ENCODE measurements at regions not wholly inside any gene's neighbourhood (a gene's known extent, or its start where the extent isn't known, plus 50 kb on each side); places are given as distances from the start of the nearest gene placed in this dataset.

DNA sequence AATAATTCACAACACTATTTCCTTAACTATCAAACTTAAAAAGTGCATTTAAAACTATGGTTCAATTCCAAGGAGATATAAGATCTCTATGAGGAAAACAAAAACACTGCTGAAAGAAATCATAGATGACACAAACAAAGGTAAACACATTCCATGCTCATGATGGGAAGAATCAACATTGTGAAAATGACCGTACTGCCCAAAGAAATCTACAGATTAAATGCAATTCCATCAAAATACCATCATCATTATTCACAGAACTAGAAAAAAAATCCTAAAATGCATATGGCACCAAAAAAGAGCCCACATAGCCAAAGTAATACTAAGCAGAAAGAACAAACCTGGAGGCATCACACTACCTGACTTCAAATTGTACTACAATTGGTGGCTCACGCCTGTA, 159.9 kb upstream of the EEPD1 start:
- no peak for DNase-seq
- Histone ChIP-seq H3K36me3 (no peaks in the 10 kb centered on the region), H3K27me3 (replicated peaks in 1 of 7) (no peaks in the 10 kb centered on the region), H3K27ac (no peak overlapping the region), H3K4me3 (no peak overlapping the region), H3K9me3 (no peaks in the 10 kb centered on the region), H3K4me1 (no peaks in the 10 kb centered on the region)
- TF ChIP-seq, protein P1, sequence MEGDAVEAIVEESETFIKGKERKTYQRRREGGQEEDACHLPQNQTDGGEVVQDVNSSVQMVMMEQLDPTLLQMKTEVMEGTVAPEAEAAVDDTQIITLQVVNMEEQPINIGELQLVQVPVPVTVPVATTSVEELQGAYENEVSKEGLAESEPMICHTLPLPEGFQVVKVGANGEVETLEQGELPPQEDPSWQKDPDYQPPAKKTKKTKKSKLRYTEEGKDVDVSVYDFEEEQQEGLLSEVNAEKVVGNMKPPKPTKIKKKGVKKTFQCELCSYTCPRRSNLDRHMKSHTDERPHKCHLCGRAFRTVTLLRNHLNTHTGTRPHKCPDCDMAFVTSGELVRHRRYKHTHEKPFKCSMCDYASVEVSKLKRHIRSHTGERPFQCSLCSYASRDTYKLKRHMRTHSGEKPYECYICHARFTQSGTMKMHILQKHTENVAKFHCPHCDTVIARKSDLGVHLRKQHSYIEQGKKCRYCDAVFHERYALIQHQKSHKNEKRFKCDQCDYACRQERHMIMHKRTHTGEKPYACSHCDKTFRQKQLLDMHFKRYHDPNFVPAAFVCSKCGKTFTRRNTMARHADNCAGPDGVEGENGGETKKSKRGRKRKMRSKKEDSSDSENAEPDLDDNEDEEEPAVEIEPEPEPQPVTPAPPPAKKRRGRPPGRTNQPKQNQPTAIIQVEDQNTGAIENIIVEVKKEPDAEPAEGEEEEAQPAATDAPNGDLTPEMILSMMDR (IDR thresholded peaks at IDR 0.05 in 8 of 11, conservative IDR thresholded peaks at IDR 0.05 in 3 of 11): no peak
- no peak for TF ChIP-seq POLR2A (IDR thresholded peaks at IDR 0.05)
- TF ChIP-seq POLR2AphosphoS5 (IDR thresholded peaks at IDR 0.05): no peak
- WGBS, 5 donors: 89 to 97% (median 97%) methylated on average over 2 of the region's 2 CpGs
- intact Hi-C loops (cut with DNase I; ENCODE audit: low total_unique reads): no loop called here

DNA sequence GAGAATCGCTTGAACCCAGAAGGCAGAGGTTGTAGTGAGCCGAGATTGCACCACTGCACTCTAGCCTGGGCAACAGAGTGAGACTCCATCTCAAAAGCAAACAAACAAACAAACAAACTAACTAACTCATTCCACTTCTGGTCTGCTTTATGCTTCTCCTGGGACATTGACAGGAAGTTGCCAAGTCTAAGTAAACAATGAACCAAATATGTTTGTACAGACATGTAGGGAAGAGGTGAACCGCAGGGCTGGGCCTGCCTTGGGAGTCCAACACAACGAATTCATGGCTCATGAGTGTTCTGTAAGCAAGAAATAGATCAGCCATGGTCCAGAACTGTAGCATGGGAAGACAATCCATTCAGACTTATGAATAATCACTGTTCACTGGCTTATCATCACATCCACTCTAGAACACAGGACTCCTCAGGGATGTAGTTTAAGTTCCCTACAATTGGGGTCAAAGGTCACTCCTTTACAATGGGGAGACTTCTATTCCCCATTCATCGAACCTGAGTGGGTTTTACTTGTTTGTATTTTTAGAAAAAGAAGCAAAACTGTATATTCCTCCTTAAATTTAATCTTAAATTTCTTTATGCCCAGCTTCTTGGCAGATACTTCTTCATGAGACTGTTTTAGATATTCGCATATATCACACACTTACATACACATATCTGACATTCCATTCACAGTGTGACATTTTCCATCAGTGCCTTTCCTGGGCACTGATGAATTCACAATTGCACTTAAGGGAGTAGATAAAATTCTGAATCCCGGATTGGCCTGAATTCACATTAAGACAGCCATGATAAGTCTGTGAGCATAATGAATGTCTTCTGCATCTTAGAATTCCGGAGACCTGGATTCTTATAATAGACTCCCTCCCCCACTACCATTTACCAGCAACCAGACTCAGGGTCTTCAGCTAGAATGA, 159.1 kb upstream of the EEPD1 start:
- Histone ChIP-seq H3K4me3 (no peak overlapping the region), H3K27ac (no peak overlapping the region), H3K27me3 (replicated peaks in 1 of 7) (no peaks in the 10 kb centered on the region), H3K9me3 (no peaks in the 10 kb centered on the region), H3K36me3 (no peaks in the 10 kb centered on the region), H3K4me1 (no peaks in the 10 kb centered on the region)
- intact Hi-C loops (cut with DNase I; ENCODE audit: low total_unique reads): no loop called here
- TF ChIP-seq POLR2A (IDR thresholded peaks at IDR 0.05) (no peak), POLR2AphosphoS5 (IDR thresholded peaks at IDR 0.05) (no peak)
- TF ChIP-seq, protein P1 (IDR thresholded peaks at IDR 0.05 in 8 of 11, conservative IDR thresholded peaks at IDR 0.05 in 3 of 11): no peak
- no peak for DNase-seq
- 82 to 89% (median 86%) methylated on average over 8 of the region's 8 CpGs for WGBS, 5 donors

DNA sequence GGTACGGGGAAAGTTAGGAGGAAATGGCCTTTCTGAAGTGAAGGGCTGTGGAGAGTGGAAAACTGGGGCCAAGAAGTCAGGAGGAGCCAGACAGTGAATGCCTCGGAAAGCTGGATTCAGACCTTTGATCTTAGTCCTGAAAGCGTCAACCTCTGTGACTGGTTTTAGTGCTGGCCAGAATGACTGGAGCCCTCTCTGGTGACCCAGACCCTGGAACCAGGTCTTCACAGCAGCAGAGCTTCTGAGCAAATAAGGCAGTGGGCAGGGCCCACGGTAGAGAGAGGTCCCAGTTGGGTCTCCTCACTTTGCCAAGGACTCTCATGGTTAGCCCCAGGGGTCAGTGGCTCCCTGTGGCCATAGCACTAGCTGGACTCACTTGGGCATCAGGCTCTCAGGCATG, 157.7 kb upstream of the EEPD1 start:
- H3K4me3 ChIP-seq: no peak overlapping the region
- H3K36me3 ChIP-seq: no peaks in the 10 kb centered on the region
- 83 to 91% (median 85%) methylated on average over 4 of the region's 4 CpGs for WGBS, 5 donors
- TF ChIP-seq POLR2AphosphoS5 (IDR thresholded peaks at IDR 0.05): no peak
- TF ChIP-seq, protein P1 (IDR thresholded peaks at IDR 0.05 in 8 of 11, conservative IDR thresholded peaks at IDR 0.05 in 3 of 11): no peak
- no peak for TF ChIP-seq POLR2A (IDR thresholded peaks at IDR 0.05)
- DNase-seq: no peak
- H3K9me3 ChIP-seq: no peaks in the 10 kb centered on the region
- intact Hi-C loops (cut with DNase I; ENCODE audit: low total_unique reads): no loop called here
- no peaks in the 10 kb centered on the region for H3K27me3 ChIP-seq (replicated peaks in 1 of 7)
- no peaks in the 10 kb centered on the region for H3K4me1 ChIP-seq
- no peak overlapping the region for H3K27ac ChIP-seq

DNA sequence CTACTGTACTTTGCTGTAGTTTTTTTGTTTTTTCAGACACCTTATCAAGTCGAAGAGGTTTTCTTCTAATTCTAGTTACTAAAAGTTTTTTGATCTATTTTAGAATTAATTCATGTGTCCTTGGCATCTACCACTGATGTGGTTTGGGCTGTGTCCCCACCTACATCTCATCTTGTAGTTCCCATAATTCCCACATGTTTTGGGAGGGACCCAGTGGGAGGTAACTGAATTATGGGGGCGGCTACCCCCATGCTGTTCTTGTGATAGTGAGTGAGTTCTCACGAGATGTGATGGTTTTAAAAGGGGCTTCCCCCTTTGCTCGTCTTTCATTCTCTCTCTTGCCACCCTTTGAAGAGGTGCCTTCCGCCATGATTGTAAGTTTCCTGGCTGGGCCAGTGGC, 154.6 kb upstream of the EEPD1 start:
- WGBS, 5 donors: 79 to 89% (median 87%) methylated on average over 5 of the region's 5 CpGs

More for the DNA sequence above, 154.6 kb upstream of the EEPD1 start:
- TF ChIP-seq, protein P1 (IDR thresholded peaks at IDR 0.05 in 8 of 11, conservative IDR thresholded peaks at IDR 0.05 in 3 of 11): no peak
- TF ChIP-seq POLR2AphosphoS5 (IDR thresholded peaks at IDR 0.05): no peak
- no peak for TF ChIP-seq POLR2A (IDR thresholded peaks at IDR 0.05)
- no peaks in the 10 kb centered on the region for H3K36me3 ChIP-seq
- DNase-seq: no peak
- no peaks in the 10 kb centered on the region for H3K4me1 ChIP-seq
- no peaks in the 10 kb centered on the region for H3K27me3 ChIP-seq (replicated peaks in 1 of 7)
- intact Hi-C loops (cut with DNase I; ENCODE audit: low total_unique reads): no loop called here
- H3K9me3 ChIP-seq: no peaks in the 10 kb centered on the region
- no peak overlapping the region for H3K4me3 ChIP-seq
- H3K27ac ChIP-seq: no peak overlapping the region

Measured in spleen (tissue), 11 donors.